ENCODE measurements at regions not wholly inside any gene's neighbourhood (a gene's known extent, or its start where the extent isn't known, plus 50 kb on each side); places are given as distances from the start of the nearest gene placed in this dataset.

DNA sequence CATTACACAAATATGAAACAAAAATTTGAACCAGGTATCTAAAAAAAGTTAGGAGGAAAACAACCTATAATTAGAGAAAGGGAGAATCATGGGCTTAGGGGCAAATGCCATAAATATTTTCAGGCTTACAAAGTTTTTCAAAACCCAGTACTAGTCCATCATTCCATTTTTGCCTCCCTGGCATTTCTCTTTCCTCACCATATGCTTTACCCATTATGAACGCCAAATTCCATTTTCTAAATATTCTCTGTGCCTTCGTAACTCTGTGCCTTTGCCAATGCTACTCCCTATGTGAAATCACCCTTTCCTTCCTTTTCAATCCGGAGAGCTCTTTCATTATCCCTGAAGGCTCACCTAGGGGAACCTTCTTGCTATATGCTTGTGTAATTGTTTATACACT, 434.1 kb downstream of the ZSWIM6 start:
- no peaks in the 10 kb centered on the region for H3K9me1 ChIP-seq (replicated peaks; ENCODE audit: control insufficient read depth, extremely low read depth, insufficient read depth, low read length)
- no peak overlapping the region for H2AFZ ChIP-seq (ENCODE audit: low read depth, low read length)
- H3K27me3 ChIP-seq (ENCODE audit: control insufficient read depth in 2 of 2, insufficient read depth in 2 of 2, low read length in 2 of 2) = no peaks in the 10 kb centered on the region
- H3K9ac ChIP-seq (replicated peaks; ENCODE audit: extremely low read depth, insufficient read depth, low read length) = no peak overlapping the region
- H3K4me3 ChIP-seq (replicated peaks in 1 of 3; ENCODE audit: insufficient read depth in 1 of 3, low read depth in 1 of 3, low read length in 3 of 3) = no peak overlapping the region
- H3K36me3 ChIP-seq (ENCODE audit: control insufficient read depth in 2 of 2, extremely low read depth in 1 of 2, insufficient read depth in 2 of 2, low read length in 2 of 2) = no peaks in the 10 kb centered on the region
- TF ChIP-seq EZH2 (IDR thresholded peaks at IDR 0.05; ENCODE audit: borderline replicate concordance, low read depth, low read length, severe bottlenecking) (no peak), JUN (IDR thresholded peaks at IDR 0.05; ENCODE audit: borderline replicate concordance, insufficient read depth, insufficient read length, low read depth) (no peak), POLR2AphosphoS5 (IDR thresholded peaks at IDR 0.05; ENCODE audit: insufficient read depth, low read depth, low read length) (no peak), GATA2 (IDR thresholded peaks at IDR 0.05; ENCODE audit: insufficient read depth, insufficient read length, low read depth, low read length) (no peak), POLR2A (IDR thresholded peaks at IDR 0.05; ENCODE audit: low read depth, low read length) (no peak), FOS (IDR thresholded peaks at IDR 0.05; ENCODE audit: borderline replicate concordance, insufficient read depth, low read length) (no peak), MYC (IDR thresholded peaks at IDR 0.05; ENCODE audit: low read depth, low read length) (no peak)
- TF ChIP-seq, protein P1, sequence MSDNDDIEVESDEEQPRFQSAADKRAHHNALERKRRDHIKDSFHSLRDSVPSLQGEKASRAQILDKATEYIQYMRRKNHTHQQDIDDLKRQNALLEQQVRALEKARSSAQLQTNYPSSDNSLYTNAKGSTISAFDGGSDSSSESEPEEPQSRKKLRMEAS (IDR thresholded peaks at IDR 0.05; ENCODE audit: insufficient read depth, insufficient read length) = no peak
- TF ChIP-seq, protein P2, sequence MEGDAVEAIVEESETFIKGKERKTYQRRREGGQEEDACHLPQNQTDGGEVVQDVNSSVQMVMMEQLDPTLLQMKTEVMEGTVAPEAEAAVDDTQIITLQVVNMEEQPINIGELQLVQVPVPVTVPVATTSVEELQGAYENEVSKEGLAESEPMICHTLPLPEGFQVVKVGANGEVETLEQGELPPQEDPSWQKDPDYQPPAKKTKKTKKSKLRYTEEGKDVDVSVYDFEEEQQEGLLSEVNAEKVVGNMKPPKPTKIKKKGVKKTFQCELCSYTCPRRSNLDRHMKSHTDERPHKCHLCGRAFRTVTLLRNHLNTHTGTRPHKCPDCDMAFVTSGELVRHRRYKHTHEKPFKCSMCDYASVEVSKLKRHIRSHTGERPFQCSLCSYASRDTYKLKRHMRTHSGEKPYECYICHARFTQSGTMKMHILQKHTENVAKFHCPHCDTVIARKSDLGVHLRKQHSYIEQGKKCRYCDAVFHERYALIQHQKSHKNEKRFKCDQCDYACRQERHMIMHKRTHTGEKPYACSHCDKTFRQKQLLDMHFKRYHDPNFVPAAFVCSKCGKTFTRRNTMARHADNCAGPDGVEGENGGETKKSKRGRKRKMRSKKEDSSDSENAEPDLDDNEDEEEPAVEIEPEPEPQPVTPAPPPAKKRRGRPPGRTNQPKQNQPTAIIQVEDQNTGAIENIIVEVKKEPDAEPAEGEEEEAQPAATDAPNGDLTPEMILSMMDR (IDR thresholded peaks at IDR 0.05; ENCODE audit: extremely low read depth in 1 of 2, insufficient read depth in 1 of 2, low read depth in 1 of 2, low read length in 2 of 2) = no peak
- no peak for DNase-seq (ENCODE audit: low read depth, low spot score)
- intact Hi-C loops (cut with micrococcal nuclease) = no loop called here
- H3K9me3 ChIP-seq (replicated peaks; ENCODE audit: control insufficient read depth, insufficient read depth, low read length) = no peaks in the 10 kb centered on the region
- no peak for FAIRE-seq
- dilution Hi-C loops (cut with MboI; ENCODE audit: extremely low pct_ligation_motif_present, low sequenced_read_pairs) = no loop called here
- POLR2A ChIA-PET = no interaction called here
- CTCF ChIA-PET = no interaction called here
- H4K20me1 ChIP-seq (replicated peaks; ENCODE audit: control insufficient read depth, extremely low read depth, insufficient read depth, low read length) = no peaks in the 10 kb centered on the region
- no TSS peak for BruUV-seq (replicated peaks)
- no peaks in the 10 kb centered on the region for H3K79me2 ChIP-seq (ENCODE audit: control insufficient read depth, insufficient read depth, low read length)
- H3K4me2 ChIP-seq (ENCODE audit: insufficient read depth, low read length) = no peak overlapping the region
- no peaks in the 10 kb centered on the region for H3K4me1 ChIP-seq (ENCODE audit: control insufficient read depth, extremely low read depth, insufficient read depth, low read length)
- no peak overlapping the region for H3K27ac ChIP-seq (ENCODE audit: insufficient read depth, low read depth, low read length)
